Ecto neural progenitor cell (in vitro differentiated cells): ENCODE measurements at regions not wholly inside any gene's neighbourhood (a gene's known extent, or its start where the extent isn't known, plus 50 kb on each side); places are given as distances from the start of the nearest gene placed in this dataset.
A peak's percentile ranks its signal among the peaks of the same experiment; 100 is the strongest.
"Not testable (repeated sequence)": the region's sequence is repeated elsewhere in the genome, so short reads cannot be mapped to it uniquely, and the experiment has no call there.

Experiments used
- DNase-seq: peaks from one replicate; pipeline ENCODE4 v3.0.0-alpha.2; 2018; ENCODE audit warnings: low spot score

GRCh38 chr21:32823296-32823695, 51.7 kb upstream of the PAXBP1 start:
- DNase-seq = not testable (repeated sequence)

- no peak for DNase-seq
These were observed 53.4 kb upstream of the PAXBP1 start for GRCh38 chr21:32824950-32825349.

GRCh38 chr21:32826329-32827167, 55.0 kb upstream of the PAXBP1 start:
- DNase-seq = peak; percentile 51

- DNase-seq = no peak
These were observed 57.4 kb upstream of the PAXBP1 start for GRCh38 chr21:32828908-32829307.

GRCh38 chr21:32829504-32829903, 57.9 kb upstream of the PAXBP1 start:
- no peak for DNase-seq

GRCh38 chr21:32831779-32832178, 60.2 kb upstream of the PAXBP1 start:
- DNase-seq = not testable (repeated sequence)

GRCh38 chr21:32834211-32834915, 62.8 kb upstream of the PAXBP1 start:
- DNase-seq = no peak

- DNase-seq = peak; percentile 76
These were observed 63.3 kb upstream of the PAXBP1 start for GRCh38 chr21:32834916-32835235.

- DNase-seq = no peak
These were observed 70.6 kb upstream of the PAXBP1 start for GRCh38 chr21:32842146-32842545.

GRCh38 chr21:32843561-32843960, 72.0 kb upstream of the PAXBP1 start:
- no peak for DNase-seq

GRCh38 chr21:32844076-32844475, 72.5 kb upstream of the PAXBP1 start:
- no peak for DNase-seq

- no peak for DNase-seq
These were observed 73.3 kb upstream of the PAXBP1 start for GRCh38 chr21:32844653-32845436.

GRCh38 chr21:32858628-32859027, 87.1 kb upstream of the PAXBP1 start:
- DNase-seq = no peak

- no peak for DNase-seq
These were observed 88.8 kb upstream of the PAXBP1 start for GRCh38 chr21:32860399-32860798.

GRCh38 chr21:32861866-32862265, 90.3 kb upstream of the PAXBP1 start:
- DNase-seq = no peak

GRCh38 chr21:32867597-32867996, 96.0 kb upstream of the PAXBP1 start:
- no peak for DNase-seq

- no peak for DNase-seq
These were observed 97.3 kb upstream of the PAXBP1 start for GRCh38 chr21:32868631-32869454.

- DNase-seq = no peak
These were observed 97.9 kb upstream of the PAXBP1 start for GRCh38 chr21:32869459-32869858.

- no peak for DNase-seq
These were observed 104.9 kb upstream of the PAXBP1 start for GRCh38 chr21:32876426-32876825.

- not testable (repeated sequence) for DNase-seq
These were observed 106.3 kb upstream of the PAXBP1 start for GRCh38 chr21:32877888-32878287.

GRCh38 chr21:32878661-32879060, 107.1 kb upstream of the PAXBP1 start:
- DNase-seq = no peak

GRCh38 chr21:32881458-32881857, 109.9 kb upstream of the PAXBP1 start:
- DNase-seq = no peak
